GM20431 (cell line): ENCODE measurements at regions not wholly inside any gene's neighbourhood (a gene's known extent, or its start where the extent isn't known, plus 50 kb on each side); places are given as distances from the start of the nearest gene placed in this dataset.

Source experiments
- in situ Hi-C: fragments of 300-500 bp; cut with MseI, MboI; formaldehyde crosslinking; loops from one replicate; pipeline ENCODE4 v1.15.0; 2020; ENCODE audit warnings: low sequenced_read_pairs; ENCODE audit not compliant: unreplicated experiment

DNA sequence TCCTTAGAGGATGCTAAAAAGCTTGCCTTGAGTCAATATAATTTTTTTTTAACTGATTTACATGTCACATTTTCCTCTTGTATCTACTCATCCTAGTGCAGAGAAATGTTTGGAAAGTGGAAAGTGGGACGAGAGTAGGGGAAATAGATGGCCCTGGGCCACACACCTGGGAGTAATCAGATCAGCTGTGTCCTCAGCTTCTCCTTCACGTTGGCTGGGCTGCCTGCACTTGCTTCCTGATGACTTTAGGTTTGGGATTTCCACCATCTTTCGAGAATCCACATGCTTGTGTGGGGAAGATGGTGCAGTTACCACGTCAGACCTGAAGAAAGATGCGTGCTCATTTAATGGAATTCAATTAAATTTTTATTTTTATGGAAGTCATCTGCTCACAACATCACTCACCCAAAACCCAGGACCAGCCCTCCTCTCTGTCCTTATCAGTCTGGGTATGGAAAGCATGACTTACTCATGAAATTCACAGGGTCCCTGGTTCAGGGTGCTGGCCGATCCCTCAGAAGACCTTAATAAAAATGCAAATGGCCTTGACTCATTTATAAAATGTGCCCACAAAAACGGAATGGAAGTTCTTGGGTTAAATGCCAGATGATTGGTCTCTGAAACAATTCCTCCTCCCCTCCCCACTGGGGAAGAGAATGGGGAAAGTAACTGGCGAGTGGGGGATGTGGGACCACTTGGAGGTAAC is 74.5 kb upstream of the TIAM2 start:
- in situ Hi-C loops: loop anchor here (10.0 kb wide), 1 partner anchor 254 kb away; no protein-coding TSS in a partner anchor

DNA sequence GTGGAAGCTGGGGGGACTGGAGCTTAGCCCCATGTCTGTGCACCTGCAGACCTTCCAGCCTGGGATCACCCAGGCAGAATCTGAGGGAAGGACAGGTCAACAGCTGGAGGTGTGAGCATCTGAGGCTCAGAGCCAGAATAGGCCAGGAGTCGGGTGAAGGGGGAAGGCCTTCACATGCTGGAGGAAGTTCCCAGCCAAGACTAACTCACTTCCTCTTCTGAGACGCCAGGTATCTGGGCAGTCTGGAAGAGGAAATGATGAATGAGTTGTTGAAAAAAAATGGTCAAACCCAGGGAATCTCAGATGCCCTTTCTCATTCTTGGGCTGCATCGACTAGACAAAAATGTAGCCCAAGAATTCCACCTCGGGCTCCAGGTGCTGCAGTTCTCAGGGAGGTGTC is 73.6 kb upstream of the TIAM2 start:
- in situ Hi-C loops: loop anchor here (10.0 kb wide), 1 partner anchor 253 kb away; no protein-coding TSS in a partner anchor

DNA sequence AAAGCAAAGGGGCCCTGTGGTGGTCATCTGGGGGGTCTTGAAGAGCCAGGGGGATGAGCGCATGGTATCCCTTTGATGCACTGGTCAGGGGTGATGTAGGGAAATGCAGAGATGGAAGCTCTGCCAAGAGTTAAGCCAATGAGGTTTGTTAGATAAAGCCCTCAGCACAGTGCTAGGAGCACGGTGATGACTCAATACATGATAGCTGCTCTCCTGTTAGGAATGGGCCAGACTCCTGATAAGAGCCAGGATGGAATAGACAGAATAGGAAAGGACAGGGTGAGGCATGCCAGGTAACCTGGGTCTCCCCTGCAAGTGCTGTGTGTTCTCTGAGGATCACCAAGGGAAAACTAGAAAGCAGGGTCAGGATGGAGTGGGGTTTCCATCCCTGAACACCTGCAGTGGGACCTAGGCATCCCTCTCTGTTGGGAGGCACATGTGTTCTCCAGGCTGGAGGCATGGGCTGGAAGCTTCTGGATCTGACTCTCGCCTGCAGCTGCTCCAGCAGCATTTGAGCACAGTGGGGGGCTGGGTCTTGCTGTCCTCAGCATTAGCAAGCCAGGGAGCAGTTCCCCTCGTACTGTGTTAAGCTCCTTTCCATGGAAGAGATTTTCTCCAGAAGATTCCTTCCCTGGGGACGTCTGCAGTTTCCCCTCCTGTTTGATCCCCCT is 71.8 kb upstream of the TIAM2 start:
- in situ Hi-C loops: loop anchor here (10.0 kb wide), 1 partner anchor 251 kb away; no protein-coding TSS in a partner anchor

DNA sequence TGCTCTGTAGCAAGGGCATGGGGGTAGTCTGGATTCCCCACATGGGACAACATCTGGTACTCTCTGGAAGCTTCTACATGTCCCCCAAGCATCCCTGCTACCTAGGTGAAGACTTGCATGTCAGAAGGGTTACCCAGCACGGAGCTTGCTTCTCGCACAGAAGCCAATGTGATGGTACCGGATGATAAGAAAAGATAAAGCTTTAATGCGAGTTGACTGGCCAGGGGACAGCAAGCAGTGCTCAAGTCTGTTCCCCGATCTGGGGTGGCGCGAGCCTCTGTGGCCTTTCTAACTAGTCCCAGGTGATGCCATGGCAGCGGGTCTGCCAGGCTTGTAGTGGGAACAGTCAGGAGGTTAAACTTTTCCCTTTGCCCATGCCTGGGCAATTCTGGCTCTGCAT is 70.0 kb upstream of the TIAM2 start:
- in situ Hi-C loops: loop anchor here (10.0 to 25.0 kb wide), 2 partner anchors 250 to 337 kb away; partner anchors contain the start of gene CLDN20

DNA sequence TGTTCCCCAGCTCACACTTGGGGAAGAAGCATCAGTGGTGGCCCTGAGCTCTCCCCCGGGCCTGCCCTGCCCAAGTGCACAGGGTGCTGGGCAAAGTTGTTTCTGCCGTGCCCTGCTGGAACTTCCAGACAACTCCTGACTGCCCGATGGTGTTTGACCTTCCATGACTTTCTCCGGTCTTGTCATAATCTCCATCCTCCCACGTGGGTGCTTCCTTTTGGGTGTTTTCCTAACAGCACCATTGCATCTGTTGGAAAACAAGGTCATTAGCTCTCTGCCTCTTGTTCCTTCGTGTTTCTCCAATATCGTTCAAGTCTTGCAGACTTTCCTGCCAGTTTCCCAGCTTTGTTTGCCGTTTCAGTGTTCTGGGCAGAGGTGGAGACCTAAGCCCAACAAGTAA is 68.7 kb upstream of the TIAM2 start:
- in situ Hi-C loops: loop anchor here (10.0 to 25.0 kb wide), 2 partner anchors 248 to 336 kb away; partner anchors contain the start of gene CLDN20

DNA sequence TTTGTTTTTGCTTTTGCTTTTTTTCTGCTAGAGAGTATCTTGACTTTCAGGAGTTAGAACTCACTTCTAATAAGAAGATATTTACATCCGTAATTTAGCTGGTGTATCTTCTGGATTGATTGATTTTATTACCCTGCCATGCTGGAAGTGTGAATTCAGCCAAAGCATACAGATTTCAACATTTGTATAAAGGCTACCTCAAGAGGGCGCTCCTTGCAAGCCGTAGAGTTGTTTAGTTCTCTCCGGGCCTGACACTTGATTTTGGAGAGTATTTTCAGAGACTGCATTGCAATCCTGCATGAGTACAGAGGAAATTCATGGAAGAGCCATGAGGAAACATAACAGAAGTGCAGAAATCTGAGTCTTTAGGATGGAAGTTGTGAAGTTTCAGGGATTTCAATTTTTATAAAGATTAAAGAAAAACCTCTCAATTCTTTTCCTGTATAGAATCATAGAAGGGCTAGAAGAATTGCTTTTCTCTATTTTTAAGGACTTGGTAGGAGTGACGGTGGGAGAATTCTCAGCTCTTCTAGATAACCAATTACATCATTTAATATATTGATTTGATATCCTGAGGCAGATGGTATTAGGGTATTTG is 66.7 kb upstream of the TIAM2 start:
- in situ Hi-C loops: loop anchor here (10.0 to 25.0 kb wide), 2 partner anchors 246 to 334 kb away; partner anchors contain the start of gene CLDN20

DNA sequence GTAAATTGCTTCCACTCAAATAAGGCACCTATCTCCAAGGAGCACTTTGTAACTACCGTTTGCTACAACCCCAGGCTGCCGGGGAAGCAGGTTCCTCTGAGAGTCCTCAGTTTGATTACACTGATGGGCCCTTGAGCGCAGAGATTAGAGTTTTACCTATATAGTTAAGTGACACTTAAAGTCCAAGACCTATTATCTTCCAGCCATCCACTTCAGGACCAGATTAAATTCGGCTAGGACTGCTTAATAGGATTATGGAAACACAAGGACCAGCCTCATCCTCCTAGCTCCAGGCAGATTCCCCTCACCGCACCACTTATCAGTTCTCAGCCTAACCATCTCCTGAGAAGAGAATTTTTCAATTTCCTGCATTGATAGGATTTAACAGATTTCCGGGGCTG is 64.7 kb upstream of the TIAM2 start:
- in situ Hi-C loops: loop anchor here (25.0 kb wide), 1 partner anchor 332 kb away; the partner anchor contains the start of gene CLDN20

DNA sequence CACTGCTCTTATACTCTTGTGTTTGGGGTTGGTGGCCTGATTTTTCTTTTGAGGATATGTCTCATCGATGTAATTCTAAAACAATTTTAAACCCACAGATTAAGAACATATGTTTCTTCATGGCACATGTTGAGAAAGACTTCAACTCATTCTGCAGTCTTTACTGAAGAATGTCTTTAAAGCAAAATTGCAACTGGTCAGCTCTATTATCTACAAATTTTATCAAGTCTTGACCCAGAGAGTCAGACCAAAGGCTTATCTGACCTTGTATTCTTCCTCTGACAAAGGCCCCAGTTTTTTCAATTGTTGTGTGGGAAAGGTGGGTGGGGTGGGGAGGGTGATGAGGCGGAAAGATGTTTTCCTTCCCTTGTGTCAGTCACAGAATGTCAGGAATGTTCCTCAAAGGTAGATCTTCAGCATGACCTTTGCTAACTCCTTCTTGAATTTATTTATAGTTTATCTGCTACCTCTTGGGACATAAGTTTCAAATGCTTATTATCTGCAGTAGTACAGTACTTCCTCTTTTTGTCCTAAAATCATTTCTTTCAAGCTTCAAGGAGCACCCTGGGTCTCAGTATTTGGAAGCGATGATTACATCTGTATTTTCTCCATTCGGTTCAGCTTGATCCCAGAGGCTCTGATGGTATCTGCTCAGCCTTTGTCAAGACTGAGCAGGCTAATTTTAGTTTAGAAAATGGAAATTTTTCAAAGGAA is 63.2 kb upstream of the TIAM2 start:
- in situ Hi-C loops: loop anchor here (25.0 kb wide), 1 partner anchor 330 kb away; the partner anchor contains the start of gene CLDN20

DNA sequence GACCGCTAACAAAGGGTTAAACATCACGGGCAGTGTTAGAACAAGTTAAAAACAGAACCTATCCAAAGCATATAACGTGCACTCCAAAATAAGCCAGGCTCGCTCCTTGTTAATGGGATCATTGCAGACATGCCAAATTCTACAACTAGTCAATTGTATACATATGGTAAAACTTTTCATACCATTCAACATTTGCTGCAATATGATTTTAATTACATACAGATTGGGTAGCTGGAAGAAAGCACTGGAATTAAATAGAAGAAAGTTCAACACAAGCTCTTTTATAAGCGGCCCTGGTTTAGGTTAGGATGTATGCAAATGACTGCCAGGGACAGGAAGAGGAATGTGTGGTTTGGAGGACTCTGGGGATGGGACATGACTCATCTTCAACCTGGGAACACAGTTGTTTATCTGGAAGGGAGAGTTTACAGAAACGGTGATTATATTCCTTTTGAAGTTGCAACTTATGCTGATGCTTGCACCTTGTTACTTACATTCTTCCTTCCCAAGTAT is 62.5 kb upstream of the TIAM2 start:
- in situ Hi-C loops: loop anchor here (25.0 kb wide), 1 partner anchor 330 kb away; the partner anchor contains the start of gene CLDN20

DNA sequence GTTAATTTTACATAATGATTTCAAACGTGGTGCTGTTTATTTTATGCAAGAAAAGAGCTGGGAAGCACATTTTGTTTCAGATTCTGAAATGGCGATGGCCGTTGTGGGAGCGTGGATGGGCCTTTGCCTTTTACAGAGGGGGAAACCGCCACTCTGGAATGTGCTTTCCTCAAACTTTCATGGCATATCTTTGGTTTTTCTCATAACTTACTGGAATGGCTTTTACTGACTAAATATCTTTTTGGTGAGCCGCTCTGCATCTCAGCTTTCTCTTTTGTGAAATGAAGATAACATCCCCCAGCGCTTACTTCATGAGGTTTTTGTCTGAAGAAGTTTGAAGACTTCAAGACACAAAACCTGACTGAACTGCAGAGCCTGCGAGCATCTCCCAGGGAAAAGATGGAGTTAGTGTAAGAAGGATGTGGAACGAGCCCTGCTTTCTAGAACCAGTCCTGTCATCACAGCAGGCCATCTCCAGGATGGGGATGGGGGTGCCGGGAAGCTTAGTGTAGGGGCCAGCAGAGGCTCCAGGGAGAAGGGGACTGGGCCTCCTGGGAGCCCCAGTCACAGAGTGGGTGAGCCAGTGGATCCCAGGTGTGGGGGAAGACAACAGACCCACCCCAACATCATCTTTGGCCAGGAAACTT is 61.8 kb upstream of the TIAM2 start:
- in situ Hi-C loops: loop anchor here (25.0 kb wide), 1 partner anchor 329 kb away; the partner anchor contains the start of gene CLDN20

DNA sequence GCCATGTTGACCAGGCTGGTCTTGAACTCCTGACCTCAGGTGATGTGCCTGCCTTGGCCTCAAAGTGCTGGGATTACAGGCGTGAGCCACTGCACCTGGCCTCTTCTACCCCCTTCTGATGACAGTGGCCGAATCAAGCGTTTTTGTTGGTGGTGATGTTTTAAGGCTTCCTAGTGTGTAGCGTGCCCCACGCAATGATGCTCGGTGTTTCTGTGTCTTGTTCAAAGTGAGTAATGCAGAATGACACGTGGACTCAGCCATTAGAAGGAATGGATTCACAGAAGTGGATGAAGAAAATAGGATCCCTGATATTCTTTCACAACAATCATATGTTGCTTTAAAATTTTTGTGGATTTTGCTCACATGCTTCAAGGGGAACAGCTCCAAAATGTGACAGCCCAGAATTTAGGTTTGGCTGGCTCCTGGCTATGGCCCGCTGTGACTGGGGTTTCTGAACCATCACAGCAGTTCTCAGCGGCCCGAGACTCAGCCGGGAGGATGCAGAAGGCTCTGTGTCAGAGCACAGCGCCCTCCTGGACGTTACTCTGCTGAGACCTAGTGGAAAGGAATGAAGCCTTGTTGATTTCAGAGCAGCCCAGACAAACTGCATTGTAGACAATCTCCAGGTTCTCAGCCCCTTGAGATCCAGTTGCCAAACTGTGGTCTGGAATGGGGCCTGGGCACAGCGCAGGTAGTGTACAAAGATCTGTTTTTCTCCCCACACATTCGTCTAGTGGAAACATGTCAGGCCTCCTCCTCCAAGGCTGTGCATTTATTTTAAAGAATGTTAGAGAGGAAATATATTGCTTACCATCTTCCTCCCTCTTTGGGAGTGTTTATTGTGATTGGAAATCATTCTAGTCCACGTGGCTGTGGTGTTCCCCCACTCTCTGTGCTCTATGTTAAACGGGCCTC is 57.6 kb upstream of the TIAM2 start:
- in situ Hi-C loops: loop anchor here (25.0 kb wide), 1 partner anchor 325 kb away; the partner anchor contains the start of gene CLDN20

DNA sequence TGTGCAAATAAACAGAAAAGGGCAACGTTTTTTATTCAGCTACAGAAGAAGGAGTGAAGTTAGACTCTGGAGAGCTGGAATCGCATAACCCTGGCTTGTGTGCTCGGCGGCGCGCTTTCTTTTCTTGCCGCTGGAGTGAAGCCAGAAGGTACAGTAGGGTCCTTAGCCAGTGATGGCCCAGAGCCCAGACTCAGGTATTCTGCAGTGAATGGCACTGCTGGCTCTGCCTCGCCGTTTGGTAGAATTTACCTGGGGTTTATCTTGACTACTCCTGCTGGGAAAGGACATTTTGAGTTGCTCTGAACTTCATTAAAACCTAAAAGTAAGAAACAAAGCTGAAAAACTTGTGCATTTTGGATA is 56.9 kb upstream of the TIAM2 start:
- in situ Hi-C loops: loop anchor here (25.0 kb wide), 1 partner anchor 324 kb away; the partner anchor contains the start of gene CLDN20

DNA sequence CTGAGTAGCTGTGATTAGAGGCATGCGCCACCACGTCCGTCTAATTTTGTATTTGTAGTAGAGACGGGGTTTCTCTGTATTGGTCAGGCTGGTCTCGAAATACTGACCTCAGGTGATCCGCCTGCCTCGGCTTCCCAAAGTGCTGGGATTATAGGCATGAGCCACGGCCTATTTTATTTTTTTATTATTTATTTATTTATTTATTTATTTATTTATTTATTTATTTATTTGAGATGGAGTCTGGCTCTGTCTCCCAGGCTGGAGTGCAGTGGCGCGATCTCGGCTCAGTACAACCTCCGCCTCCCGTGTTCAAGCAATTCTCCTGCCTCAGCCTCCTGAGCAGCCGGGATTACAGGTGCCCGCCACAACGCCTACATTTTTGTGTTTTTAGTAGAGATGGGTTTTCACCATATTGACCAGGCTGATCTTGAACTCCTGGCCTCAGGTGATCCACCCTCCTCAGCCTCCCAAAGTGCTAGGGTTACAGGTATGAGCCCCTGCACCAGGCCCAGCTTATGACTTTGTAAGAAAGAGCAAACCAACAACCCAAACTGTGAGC is 56.3 kb upstream of the TIAM2 start:
- in situ Hi-C loops: loop anchor here (25.0 kb wide), 1 partner anchor 323 kb away; the partner anchor contains the start of gene CLDN20

DNA sequence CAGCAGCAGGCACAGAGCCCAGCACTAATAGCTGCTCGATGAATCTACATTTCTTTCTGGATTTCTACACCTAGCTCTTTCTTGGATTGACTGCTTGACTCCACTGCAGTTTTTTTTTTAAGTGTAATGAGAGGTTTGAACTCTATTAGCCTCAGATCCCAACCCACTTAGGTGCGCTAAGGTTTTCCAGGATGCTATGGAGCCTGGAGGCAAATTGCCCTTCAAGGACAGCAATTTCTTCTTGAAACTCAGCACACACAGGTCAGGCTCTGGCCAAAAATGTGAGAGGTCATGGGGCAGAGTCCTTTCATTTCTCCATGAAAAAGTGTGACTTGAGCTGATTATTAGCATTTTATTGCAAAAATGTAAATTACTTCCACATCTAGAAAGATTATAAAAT is 52.3 kb upstream of the TIAM2 start:
- in situ Hi-C loops: loop anchor here (25.0 kb wide), 1 partner anchor 320 kb away; the partner anchor contains the start of gene CLDN20

DNA sequence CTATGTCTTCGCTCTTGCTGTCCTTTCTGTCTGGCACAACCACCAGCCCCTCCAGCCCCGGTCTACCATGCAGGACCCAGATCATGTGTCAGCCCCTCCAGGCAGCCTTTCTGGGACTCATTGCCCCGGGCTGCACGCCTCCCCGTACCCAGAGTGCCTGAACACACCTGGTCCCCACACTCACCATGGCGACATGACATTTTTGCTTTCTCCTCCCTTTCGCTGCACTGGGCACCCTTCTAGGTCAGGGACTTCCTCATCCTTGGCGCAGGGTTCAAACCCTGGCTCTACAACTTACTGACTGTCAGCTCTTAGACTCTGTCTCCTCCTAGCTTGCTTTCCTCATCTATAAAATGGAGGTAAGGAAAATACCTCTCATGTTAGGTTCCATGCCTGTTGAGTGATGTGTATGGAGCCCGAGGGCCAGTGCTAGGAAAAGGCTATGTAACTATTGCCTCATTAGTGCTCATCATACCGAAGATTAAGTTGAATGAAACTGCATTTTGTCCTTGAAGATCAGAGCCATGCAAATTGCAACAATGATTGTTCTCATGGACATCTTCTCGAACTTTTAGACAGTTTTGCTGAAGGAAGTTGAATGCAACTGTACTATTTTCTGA is 49.7 kb upstream of the TIAM2 start:
- in situ Hi-C loops: loop anchor here (25.0 kb wide), 1 partner anchor 317 kb away; the partner anchor contains the start of gene CLDN20
